Ishikawa (cell line): ENCODE measurements at regions not wholly inside any gene's neighbourhood (a gene's known extent, or its start where the extent isn't known, plus 50 kb on each side); places are given as distances from the start of the nearest gene placed in this dataset.

Source experiments
- CEBPB ChIP-seq: IDR thresholded peaks from 2 replicates; pipeline ENCODE4 v1.6.1; 2012
- CREB1 ChIP-seq: IDR thresholded peaks from 2 replicates; pipeline ENCODE4 v1.6.1; 2012; ENCODE audit warnings: low read depth
- EGR1 ChIP-seq: IDR thresholded peaks from 2 replicates; pipeline ENCODE4 v1.6.1; 2012
- EP300 ChIP-seq: IDR thresholded peaks from 2 replicates; pipeline ENCODE4 v1.6.1; 2012; ENCODE audit warnings: borderline replicate concordance
- FOXM1 ChIP-seq: IDR thresholded peaks from 2 replicates; pipeline ENCODE4 v1.6.1; 2012; ENCODE audit warnings: low read depth, borderline replicate concordance
- NFIC ChIP-seq: IDR thresholded peaks from 2 replicates; pipeline ENCODE4 v1.6.1; 2012
- RAD21 ChIP-seq: IDR thresholded peaks from 2 replicates; pipeline ENCODE4 v1.6.1; 2012; ENCODE audit warnings: low read depth
- REST ChIP-seq: IDR thresholded peaks from 2 replicates; pipeline ENCODE4 v1.6.1; 2012; ENCODE audit warnings: low read depth, mild to moderate bottlenecking
- TAF1 ChIP-seq: IDR thresholded peaks from 2 replicates; pipeline ENCODE4 v1.6.1; 2012; ENCODE audit warnings: low read depth, mild to moderate bottlenecking
- TCF12 ChIP-seq: IDR thresholded peaks from 2 replicates; pipeline ENCODE4 v1.6.1; 2012; ENCODE audit warnings: low read depth
- TEAD4 ChIP-seq: IDR thresholded peaks from 2 replicates; pipeline ENCODE4 v1.6.1; 2012
- USF1 ChIP-seq: IDR thresholded peaks from 2 replicates; pipeline ENCODE4 v1.6.1; 2012
- YY1 ChIP-seq: IDR thresholded peaks from 2 replicates; pipeline ENCODE4 v1.6.1; 2012; ENCODE audit warnings: low read depth
- ZBTB7A ChIP-seq: IDR thresholded peaks from 2 replicates; pipeline ENCODE4 v1.6.1; 2012; ENCODE audit warnings: low read depth
- TF ChIP-seq, protein P1 (sequence below): IDR thresholded peaks from 2 replicates; pipeline ENCODE4 v1.6.1; 2012

DNA sequence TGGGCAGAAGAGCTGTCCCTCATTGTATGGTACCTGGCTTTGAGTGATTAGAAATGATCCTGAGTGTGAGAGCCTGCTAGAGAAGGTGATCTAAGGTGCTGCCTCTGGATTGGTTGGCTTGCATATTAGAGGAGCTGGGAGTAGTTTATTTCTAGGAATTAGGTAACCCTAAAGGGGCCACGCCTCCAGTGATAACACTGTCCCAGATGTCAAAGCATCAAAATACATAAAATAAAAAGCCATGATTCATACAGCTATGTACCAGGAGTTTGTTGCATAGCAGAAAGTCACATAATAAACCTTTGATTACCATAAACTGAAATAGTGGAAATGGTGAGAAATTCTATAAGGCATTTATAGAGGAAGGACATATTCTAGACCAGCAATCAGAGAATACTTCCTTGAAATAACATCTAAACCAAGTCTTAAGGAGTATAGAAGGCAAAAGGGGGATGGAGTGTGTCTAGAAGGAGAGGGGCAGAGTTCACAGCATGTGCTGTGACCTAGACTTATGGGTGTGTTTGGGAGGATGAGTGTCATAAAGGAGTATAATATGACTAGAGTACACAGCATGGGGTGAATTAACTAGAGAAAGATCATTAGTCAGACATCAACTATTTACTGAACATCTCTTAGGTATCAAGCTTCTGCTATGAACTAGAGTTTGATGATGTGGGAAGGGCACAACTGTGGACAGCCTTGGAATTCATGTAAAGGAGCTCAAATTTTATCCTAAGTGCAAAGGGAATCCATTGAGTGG is 686.4 kb downstream of the GALC start:
- TF ChIP-seq CEBPB, result no peak
- no peak for TF ChIP-seq TCF12
- no peak for TF ChIP-seq USF1
- no peak for TF ChIP-seq EP300
- no peak for TF ChIP-seq YY1
- TF ChIP-seq TEAD4, result no peak
- TF ChIP-seq FOXM1, result no peak
- TF ChIP-seq RAD21, result no peak
- no peak for TF ChIP-seq ZBTB7A
- no peak for TF ChIP-seq CREB1
- TF ChIP-seq TAF1, result no peak
- no peak for TF ChIP-seq REST

- TF ChIP-seq REST, result no peak
- TF ChIP-seq, protein P1, sequence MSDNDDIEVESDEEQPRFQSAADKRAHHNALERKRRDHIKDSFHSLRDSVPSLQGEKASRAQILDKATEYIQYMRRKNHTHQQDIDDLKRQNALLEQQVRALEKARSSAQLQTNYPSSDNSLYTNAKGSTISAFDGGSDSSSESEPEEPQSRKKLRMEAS, result no peak
These were observed 687.6 kb downstream of the GALC start for GRCh38 chr14:87305345-87305744.

GRCh38 chr14:87304404-87304803 is 688.6 kb downstream of the GALC start:
- no peak for TF ChIP-seq RAD21
- no peak for TF ChIP-seq CREB1
- TF ChIP-seq FOXM1, result no peak
- no peak for TF ChIP-seq NFIC
- no peak for TF ChIP-seq REST
- no peak for TF ChIP-seq YY1
- TF ChIP-seq EP300, result no peak
- no peak for TF ChIP-seq TCF12
- no peak for TF ChIP-seq TEAD4
- TF ChIP-seq TAF1, result no peak
- no peak for TF ChIP-seq CEBPB
- no peak for TF ChIP-seq ZBTB7A
- TF ChIP-seq, protein P1, result no peak
- TF ChIP-seq USF1, result no peak
- no peak for TF ChIP-seq EGR1

GRCh38 chr14:87286826-87287225 is 706.2 kb downstream of the GALC start:
- no peak for TF ChIP-seq NFIC
- TF ChIP-seq USF1, result no peak
- no peak for TF ChIP-seq TAF1
- no peak for TF ChIP-seq EGR1

GRCh38 chr14:87286191-87286590 is 706.8 kb downstream of the GALC start:
- TF ChIP-seq CEBPB (no peak), TAF1 (no peak), EGR1 (no peak), YY1 (no peak)
- TF ChIP-seq, protein P1, result no peak
